GM03348 (cell line): ENCODE measurements at regions not wholly inside any gene's neighbourhood (a gene's known extent, or its start where the extent isn't known, plus 50 kb on each side); places are given as distances from the start of the nearest gene placed in this dataset.
"Not testable (repeated sequence)": the region's sequence is repeated elsewhere in the genome, so short reads cannot be mapped to it uniquely, and the experiment has no call there.

Experiments used
- DNase-seq: peaks from one replicate; pipeline ENCODE4 v3.0.0; 2012; ENCODE audit warnings: low spot score

GRCh38 chr1:5733596-5733995 lies 258.6 kb downstream of the NPHP4 start:
- no peak for DNase-seq

GRCh38 chr1:5731110-5731423 lies 261.2 kb downstream of the NPHP4 start:
- no peak for DNase-seq

- no peak for DNase-seq
Measured at GRCh38 chr1:5730272-5731109, 261.7 kb downstream of the NPHP4 start.

- no peak for DNase-seq
Measured at GRCh38 chr1:5729636-5730145, 262.5 kb downstream of the NPHP4 start.

GRCh38 chr1:5728663-5729355 lies 263.4 kb downstream of the NPHP4 start:
- no peak for DNase-seq

GRCh38 chr1:5727871-5728643 lies 264.2 kb downstream of the NPHP4 start:
- no peak for DNase-seq

- DNase-seq: no peak
Measured at GRCh38 chr1:5727191-5727590, 265.0 kb downstream of the NPHP4 start.

- DNase-seq: not testable (repeated sequence)
Measured at GRCh38 chr1:5726586-5727184, 265.5 kb downstream of the NPHP4 start.

GRCh38 chr1:5725855-5726585 lies 266.2 kb downstream of the NPHP4 start:
- DNase-seq: no peak

GRCh38 chr1:5725406-5725805 lies 266.8 kb downstream of the NPHP4 start:
- DNase-seq: no peak

- DNase-seq: no peak
Measured at GRCh38 chr1:5724847-5725246, 267.4 kb downstream of the NPHP4 start.

GRCh38 chr1:5722635-5723164 lies 269.5 kb downstream of the NPHP4 start:
- no peak for DNase-seq

GRCh38 chr1:5721634-5722215 lies 270.5 kb downstream of the NPHP4 start:
- no peak for DNase-seq

- no peak for DNase-seq
Measured at GRCh38 chr1:5720936-5721335, 271.3 kb downstream of the NPHP4 start.

GRCh38 chr1:5720484-5720883 lies 271.7 kb downstream of the NPHP4 start:
- DNase-seq: no peak

- no peak for DNase-seq
Measured at GRCh38 chr1:5720045-5720444, 272.2 kb downstream of the NPHP4 start.

- DNase-seq: no peak
Measured at GRCh38 chr1:5718831-5719632, 273.2 kb downstream of the NPHP4 start.

- no peak for DNase-seq
Measured at GRCh38 chr1:5717031-5717682, 275.1 kb downstream of the NPHP4 start.

GRCh38 chr1:5716126-5716525 lies 276.1 kb downstream of the NPHP4 start:
- DNase-seq: no peak
